CD4-positive, alpha-beta T cell treated with Interleukin-4 for 4 hours (primary cell): ENCODE measurements at regions not wholly inside any gene's neighbourhood (a gene's known extent, or its start where the extent isn't known, plus 50 kb on each side); places are given as distances from the start of the nearest gene placed in this dataset.

Experiments
- DNase-seq: peaks from one replicate; pipeline ENCODE4 v3.0.0-alpha.2; 2020

DNA sequence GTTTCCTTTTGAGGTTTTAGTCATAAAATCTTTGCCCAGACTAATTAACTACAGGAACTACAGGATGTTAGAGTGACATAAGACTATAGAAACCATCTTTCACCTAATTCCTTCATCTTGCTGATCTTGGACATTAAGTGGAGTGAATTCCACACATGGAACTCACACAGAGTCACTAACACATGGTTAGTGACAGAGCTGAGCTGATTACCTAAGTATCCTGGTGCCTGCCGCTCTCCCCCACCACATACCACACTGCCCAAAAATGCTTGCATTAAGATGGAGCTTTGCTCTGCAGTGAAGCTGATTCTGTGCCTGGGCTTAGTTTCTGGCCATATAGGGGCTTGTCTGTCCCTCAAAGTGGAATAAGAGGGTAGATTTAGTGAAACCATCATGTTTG, 332.9 kb upstream of the NT5C1B start:
- no peak for DNase-seq

DNA sequence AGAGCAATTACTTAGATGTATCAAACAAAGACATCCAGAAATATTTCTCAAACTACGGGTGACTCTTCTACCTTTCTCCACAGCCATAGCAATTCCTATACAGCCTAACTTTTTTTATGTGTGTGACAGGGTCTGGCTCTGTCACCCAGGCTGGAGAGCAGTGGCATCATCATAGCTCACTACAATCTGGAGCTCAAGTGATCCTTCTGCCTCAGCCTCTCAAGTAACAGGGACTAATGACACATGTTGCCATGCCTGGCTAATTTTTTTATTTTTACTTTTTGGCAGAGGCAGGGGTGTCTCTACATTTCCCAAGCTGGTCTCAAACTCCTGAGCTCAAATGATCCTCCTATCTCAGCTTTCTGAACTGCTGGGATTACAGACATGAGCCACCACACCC, 328.9 kb upstream of the NT5C1B start:
- DNase-seq, result no peak

DNA sequence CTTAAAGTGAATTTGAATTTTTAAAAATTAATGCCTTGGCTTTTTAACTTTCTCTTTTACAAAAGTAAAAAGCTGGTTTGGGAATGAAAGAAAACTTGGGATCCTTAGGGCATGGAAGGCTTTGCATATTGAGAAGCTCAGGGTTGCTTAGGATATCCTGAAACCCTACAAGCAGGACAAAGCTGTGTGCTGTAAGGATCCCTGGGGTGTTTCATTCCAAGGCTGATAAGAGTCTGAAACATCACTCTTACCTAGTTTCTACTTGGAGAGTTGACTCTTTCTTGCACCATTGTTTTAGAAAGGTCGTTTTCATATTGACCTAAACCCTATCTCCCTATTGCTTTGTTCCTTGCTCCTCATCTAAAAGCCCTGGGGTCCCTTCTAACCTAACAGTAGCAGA, 325.9 kb upstream of the NT5C1B start:
- no peak for DNase-seq

DNA sequence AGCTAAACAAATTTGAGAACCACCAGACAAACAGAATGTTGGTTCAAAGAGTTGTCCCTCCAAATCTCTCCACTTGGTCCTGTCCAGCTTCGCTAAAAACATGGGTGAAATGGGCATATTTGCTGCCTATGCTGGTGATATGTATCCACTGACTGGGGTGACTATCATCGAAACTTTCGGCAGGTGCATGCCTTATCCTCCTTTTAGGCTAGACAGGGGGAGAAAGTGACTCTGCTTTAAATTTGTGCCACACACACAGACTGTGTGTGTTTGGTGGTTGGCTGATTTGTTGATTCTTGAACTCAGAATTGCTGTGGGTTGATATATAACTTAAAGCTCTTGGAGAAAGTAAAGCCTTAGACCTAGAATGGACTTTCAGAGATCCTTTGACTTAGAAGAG, 324.1 kb upstream of the NT5C1B start:
- no peak for DNase-seq

DNA sequence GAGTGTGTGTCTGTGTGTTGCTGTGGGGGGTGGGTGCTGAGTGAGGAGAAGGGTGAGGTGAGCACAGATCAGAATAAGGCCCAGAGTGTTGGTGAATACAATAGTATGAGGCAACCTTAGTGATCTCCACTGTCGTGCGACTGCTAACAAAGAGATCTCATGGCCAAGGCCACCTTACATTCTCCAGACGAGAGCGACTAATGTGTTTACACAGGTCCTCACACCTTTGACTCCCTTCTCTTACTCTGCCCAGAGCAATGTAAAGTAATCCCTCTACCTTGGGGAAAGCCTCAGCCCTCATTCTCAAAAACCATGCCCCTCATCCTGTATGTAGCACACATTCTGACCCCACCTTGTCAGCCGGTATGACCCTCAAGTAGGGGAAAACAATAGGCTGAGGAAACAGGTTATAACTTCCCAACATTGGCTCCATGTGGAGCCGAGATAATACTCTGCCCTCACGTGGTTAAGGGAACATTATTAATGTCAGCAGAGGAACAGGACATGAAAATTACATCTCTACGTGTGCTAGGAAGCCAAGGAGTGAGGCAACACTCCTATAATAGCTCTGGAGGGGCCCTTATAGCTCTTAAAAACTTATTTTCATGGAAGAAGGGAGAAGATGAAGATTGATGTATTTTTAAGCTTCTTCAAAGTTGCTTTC, 323.0 kb upstream of the NT5C1B start:
- DNase-seq, result no peak

DNA sequence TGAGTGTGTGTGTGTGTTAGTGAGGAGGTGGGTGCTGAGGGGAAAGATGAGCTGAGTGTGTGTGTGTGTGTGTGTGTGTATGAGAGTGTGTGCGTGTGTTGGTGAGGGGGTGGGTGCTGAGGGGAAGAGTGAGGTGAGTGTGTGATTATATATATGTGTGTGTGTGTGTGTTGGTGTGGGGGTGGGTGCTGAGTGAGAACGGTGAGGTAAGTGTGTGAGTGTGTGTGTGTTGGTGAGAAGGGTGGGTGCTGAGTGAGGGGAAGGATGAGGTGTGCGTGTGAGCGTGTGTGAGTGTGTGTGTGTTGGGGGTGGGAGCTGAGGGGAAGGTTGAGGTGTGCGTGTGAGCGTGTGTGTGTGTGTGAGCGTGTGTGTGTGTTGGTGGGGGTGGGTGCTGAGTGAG, 322.0 kb upstream of the NT5C1B start:
- no peak for DNase-seq

DNA sequence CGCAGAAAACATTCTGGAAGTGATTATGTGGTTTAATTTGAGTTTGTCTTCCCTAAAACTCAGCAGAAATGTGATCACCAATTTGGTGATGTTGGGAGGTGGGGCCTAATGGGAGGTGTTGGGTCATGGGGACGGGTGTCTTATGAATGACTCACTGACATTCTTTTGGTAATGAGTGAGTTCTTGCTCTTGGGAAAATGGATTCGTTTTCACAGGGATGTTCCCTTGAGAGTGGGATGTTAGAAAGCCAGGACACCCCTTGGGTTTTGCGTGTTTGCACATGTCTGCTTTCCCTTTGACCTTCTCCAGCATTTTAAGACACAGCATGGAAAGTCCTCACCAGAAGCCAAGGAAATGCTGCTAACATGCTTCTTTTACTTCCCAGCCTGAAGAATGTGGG, 321.5 kb upstream of the NT5C1B start:
- DNase-seq, result no peak

DNA sequence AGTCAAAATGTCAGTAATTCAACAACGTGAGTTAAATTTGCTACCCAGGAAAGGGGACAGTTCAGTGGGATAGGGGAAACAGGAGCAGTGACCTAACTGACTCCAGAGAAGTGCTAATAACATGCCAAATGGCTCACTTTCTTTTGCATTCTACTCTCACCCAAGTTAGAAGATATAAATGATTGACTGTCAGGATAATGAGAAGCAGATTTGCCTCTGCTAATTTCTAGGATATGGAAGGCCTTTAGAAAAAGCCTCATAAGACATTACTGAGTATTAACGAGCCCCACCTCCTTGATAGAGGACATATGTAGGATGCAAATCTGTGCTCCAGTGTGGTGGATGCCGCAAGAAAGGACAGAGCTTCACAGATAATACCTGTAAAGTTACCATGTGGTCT, 318.6 kb upstream of the NT5C1B start:
- no peak for DNase-seq

DNA sequence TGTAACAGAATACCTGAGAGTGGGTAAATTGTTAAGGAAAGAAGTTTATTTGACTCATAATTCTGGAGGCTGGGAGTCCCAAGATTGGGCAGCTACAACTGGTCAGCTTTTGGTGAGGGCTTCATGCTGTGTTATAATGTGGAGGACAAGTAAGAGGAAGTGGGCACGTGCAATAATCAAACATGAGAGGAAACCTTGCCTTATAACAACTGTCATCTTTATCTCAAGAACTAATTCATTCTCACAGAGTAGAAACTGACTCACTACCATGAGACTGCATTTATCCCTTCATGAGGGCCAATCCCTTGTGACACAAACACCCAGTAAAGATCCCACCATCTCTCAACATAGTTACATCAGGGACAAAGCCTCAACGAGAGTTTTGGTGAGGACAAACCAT, 318.1 kb upstream of the NT5C1B start:
- no peak for DNase-seq

DNA sequence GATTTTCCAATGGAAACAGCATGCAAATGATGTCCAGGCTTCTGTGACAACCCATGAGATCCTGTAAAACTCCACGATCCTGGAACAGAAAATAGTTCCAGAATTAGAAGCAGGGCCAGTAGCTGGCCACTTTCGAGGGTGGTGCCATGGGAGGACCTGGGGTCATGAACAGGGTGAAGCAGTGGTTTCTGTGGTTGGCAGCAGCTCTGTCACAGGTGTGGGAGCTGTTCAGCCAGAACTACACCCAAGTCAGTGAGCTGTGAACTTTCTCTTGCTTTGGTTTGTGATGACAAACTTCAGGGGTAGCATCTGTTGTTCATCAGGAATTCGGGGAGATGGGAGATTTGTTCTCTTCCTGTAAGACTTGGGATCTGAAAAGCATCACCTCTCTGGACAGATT, 314.4 kb upstream of the NT5C1B start:
- DNase-seq, result no peak

DNA sequence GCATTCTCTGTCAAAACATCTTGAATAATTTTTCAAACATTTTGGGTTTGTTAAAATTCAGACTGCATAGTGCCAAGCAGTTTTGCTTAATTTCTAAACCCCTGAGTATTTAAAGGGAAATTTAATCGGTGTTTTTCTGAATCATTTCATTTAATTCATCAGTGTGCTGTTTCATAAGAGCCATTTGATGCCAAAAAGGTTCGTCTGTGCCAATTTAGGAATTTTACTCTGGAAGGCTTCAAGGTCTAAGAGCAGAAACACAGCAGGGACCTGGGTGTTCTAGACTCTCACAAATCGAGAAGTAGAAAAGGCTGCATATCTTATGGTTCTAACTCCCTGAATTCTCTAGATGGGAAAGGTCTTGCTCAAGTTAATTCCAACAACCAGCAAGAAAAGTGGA, 311.9 kb upstream of the NT5C1B start:
- no peak for DNase-seq

DNA sequence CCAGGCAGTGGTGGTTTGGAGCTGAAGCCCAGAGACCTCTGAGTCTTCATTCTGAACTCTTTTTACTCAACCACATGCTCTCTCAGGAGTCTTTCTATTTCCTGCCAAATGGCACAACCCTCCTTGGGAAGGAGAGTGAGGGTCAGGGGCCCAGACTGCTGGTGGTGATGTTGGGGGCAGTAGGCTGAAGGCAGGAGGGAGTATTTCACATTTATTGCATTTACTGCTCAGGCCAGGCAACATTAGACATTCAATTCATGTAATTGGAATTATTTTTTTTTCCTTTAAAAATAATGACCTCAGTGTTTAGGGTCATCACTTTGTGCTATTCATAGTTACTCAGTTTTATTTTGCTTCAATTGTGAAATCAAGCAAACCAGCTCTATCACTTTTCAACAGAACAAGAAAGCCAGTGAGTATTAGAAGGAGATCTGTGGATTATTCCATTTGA, 311.3 kb upstream of the NT5C1B start:
- no peak for DNase-seq

DNA sequence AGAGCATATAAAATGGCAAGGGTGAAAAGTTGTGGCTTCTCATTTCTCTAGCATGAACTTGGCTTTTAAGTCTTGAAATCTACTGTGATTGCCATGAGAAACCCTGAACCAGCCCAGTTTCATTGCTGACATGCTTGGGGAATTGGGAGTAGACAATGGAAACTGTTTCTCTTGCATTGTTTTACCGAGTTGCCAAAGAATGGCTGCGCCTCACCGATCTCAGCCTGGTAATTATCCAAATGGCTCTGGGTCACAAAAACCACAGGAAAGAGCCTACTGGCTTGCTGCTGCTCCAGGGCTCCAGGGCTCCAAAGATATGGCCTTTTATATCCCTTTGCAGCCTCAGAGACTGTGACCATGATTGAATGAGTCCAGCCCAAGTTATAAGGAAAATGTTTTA, 310.4 kb upstream of the NT5C1B start:
- DNase-seq, result no peak

DNA sequence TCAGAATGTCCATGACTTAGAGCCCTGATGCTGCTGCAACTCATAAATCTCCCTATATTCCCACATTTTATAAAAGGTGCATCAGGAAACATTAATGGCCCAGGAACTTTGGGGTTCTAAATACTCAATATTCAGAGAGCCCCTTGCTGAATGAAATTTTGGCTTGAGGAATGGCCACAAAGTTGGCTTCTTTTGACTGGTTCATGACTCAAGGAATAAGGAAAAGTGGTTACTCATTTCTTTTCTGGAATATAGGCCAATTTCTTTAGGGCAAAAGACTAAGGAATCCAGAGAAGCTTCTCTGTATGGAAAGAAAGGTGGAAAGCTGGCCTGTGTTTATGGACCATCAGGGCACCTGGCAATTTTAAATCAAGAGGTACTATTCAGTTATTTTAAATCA, 308.9 kb upstream of the NT5C1B start:
- DNase-seq, result no peak

DNA sequence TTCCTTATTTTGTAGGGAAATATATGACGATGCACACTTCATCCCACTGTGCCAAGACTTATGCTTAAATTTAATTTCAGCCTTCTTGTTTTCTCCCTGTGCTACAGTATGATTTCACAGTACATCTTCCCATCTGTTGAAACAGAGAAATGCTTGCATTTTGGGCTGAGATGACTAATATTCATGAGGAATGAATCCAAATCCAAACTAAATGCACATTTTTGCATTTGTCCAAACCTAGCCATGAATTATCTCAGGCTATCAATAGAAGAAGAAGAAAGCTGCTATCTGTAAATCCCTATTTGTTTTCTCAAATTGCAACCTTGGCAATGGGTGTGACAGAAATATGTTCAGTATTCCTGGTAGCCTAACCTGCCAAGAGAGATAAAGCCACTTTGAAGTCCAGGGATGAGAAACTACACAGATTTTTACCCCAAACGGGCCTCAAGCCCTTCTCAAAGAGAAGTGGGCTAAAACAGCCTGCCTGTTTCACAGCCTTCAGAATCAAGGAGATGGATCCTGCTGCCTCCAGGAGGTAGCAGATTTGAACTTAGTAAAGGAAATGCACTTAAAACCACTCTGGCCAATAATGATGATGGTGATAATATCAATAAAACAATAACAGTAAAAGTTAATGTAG, 306.9 kb upstream of the NT5C1B start:
- DNase-seq, result no peak

DNA sequence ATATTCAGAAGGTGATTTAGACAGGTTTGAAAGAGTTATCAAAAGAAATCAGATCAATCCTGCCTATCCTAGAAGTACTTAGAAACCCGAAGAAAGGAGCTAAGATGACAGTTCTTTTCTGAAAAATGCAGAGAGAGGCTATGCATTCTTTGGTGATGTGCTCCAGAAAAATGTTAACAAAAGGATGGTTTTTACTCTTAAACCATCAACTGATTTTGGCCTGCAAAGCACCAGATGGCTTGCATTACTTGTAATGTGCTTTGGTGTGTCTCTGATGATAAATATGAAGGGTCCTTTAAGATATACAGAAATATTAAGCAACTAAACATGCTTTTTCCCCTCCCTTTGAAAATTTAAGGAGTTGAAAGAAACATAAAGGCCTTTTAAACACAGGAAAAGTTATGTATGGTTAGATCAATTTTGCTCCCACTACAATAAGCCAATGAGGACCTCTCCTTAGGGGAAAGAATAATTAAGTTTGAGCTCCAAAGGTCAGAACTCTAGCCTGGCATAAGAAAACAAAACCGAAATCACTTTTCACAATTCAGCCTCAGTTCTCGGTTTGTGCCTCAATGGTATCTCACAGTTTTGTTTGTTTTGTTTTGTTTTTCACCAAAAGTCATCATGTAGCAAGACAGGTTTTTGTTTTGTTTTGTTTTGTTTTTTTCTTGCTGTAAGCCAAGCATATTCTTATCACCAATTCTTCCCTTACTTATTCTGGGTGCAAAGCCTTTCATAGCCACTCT, 302.4 kb upstream of the NT5C1B start:
- DNase-seq, result no peak

DNA sequence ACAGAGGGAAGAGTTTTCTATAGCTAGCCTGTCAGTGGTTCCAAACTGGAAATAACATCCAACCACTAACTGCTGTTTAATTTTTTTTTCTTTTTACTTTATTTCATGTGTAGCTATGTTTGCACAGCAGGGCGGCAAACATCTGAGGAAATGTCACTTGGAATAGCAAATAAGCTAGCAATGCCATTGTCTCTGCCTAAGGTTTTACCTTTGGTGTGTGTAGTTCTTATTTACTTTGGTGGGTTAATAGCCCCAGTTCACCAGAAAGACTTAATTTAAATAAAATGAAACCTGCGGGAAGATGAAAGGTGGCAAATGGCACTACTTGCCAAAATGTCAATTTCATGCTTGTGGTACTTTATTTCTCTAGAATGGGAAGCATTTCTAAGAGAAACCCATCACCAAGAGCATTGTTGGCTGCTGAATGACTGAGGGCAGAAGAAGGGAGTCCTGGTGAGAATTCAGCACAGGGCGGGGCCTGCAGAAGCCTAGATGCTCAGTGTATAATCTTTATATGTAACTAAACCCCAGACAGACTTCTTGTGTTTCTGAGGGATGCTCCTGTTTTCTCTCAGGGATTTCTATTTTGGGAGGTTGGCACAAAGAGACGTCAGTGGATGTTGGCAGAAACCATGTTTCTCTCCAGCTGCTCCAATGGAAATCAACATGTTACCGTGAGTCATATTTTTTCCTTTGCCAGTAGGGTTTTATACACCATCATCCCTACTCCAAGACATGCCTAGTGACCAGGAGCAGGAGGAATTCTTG, 300.4 kb upstream of the NT5C1B start:
- no peak for DNase-seq

DNA sequence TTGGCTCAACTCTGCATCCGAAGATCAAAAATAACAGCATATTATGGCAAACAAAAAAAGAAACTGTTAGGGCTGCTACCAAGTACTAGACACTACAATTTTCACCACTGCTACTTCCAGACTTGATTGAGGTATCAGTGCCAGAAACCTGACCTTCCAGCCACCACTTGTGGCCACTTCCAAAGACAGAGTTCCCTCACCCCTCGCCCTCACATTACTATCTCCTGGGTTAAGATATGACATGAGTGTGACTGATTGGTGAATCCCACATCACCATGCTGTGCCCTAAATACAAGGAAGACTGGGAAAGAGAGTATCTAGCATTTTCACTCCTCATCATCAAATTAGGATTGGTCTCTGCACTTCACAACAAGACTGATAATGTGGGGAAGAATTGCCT, 296.1 kb upstream of the NT5C1B start:
- DNase-seq, result no peak

DNA sequence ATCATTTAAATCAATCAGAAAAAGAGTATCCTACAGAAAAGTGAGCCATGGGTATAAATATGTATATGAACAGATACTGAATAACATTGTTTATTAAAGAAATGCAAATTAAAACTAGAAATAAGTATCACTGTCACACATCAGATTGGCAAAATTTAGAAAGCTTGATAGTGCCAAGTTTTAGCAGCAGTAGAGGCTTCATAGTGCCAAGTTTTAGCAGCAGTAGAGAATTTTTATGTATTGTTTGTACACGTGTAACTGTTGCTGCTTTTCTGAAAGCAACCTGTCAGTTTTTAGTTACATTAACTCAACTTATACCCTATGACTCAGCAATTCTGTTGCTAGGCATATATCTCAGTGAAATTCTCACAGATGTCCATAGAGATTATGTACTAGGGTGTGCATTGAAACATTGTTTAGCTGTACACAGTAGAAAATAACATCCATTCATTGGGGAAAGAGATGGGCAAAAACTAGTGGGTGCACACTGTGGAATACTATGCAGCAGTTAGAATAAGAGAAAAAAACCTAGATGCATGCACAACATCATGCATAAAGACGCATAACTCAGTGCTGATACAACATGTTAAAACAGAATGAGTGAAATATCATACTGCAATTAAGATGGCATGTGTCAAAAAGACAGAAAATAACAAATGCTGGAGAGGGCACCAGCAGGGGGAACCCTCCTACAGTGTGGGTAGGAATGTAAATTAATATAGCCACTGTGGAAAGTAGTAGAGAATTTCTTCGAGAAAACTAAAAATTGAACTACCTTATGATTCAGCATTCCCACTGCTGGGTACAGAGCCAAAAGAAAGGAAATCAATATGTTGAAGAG, 294.5 kb upstream of the NT5C1B start:
- DNase-seq, result no peak

DNA sequence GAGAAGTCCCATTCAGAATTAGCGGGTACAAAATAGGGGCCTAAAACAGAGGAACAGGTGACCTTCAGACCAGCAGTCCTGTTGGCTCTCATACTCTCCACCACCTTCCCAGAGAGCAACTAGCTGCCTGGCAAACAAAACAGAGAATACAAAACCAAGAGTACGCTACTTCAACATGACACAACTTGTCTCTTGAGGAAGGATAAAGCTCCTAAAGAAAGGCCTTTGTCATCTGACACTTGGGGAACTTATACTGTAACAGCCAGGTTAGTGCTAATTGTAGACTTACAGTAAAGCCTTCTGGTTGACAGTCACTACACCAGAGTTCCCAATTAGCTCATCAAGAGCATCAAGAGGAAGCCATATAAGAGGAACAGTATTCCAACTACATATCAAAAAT, 282.1 kb upstream of the NT5C1B start:
- no peak for DNase-seq

DNA sequence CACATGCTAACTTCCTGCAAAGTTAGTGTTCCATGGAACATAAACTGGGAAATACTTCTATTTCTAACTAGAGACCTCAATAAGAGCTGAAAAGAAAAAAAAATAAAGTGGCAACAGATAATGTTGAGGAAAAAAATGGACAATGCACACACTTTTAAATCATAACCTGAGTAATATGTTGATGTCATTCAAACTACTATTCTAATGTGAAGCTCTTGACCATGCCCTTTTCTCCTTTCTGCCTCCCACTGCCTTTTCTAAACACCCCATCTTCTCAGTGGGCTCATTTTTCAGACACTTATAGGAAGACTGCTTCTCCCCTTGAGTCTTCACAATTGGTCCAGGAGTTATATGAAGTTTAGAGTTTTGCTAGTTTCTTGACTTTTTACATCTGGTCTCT, 280.9 kb upstream of the NT5C1B start:
- no peak for DNase-seq

DNA sequence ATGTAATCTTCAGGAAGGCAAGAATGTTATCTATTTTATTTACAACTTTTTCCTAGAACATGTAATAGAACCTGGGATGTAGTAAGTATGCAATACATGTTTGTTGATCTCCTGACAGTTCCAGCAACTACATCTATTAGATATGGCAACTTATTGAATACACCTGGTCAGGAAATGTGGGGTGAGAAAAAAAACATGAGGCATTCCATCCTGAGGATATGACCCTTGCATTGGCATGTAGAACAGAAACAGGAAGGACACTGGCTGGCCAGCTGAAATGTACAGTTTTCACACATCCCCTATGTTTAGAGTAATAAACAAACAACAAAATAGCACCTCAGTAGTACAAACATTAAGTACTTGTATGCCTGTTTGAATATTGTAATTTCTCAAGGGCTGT, 272.6 kb upstream of the NT5C1B start:
- no peak for DNase-seq

DNA sequence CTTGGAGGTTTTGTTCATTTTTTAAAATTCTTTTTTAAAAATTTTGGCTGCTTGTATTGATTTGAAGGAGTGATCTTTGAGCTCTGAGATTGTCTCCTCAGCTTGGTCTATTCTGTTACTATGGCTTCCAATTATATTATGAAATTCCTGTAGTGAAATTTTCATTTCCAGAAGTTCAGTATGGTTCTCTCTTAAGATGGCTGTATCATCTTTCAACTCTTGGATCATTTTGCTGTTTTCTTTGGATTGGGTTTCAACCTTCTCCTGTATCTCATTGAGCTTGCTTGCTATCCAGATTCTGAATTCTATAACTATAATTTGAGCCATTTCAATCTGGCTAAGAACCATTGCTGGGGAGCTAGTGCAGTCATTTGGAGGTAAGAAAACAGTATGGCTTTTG, 270.8 kb upstream of the NT5C1B start:
- no peak for DNase-seq
